OCI-LY3 (cell line): ENCODE measurements at regions not wholly inside any gene's neighbourhood (a gene's known extent, or its start where the extent isn't known, plus 50 kb on each side); places are given as distances from the start of the nearest gene placed in this dataset.

ENCODE experiments used
- CTCF ChIP-seq: fragments of 200-600, 300-600 bp; sonication (generic); IDR thresholded peaks from 2 replicates; pipeline ENCODE4 v1.5.1; 2014; ENCODE audit warnings: antibody characterized with exemption, low read length, low read depth
- EZH2phosphoT487 ChIP-seq: fragments of 200-600 bp; shearing (Covaris generic); IDR thresholded peaks from 2 replicates; pipeline ENCODE4 v1.6.1; 2018; ENCODE audit warnings: antibody characterized with exemption, mixed run types, low read depth

GRCh38 chr11:100573911-100574513, 113.1 kb upstream of the ARHGAP42 start:
- TF ChIP-seq CTCF (no peak), EZH2phosphoT487 (no peak)
